Tibial artery (tissue), 4 donors: ENCODE measurements at regions not wholly inside any gene's neighbourhood (a gene's known extent, or its start where the extent isn't known, plus 50 kb on each side); places are given as distances from the start of the nearest gene placed in this dataset.

Experiments
- DNase-seq, 2 donors: peaks; one replicate each; pipeline ENCODE4 v3.0.0-alpha.2; 2019
- H3K27ac ChIP-seq, 2 donors: fragments of 200-600 bp; sonication (generic) in 1 of 2; 1 replicate in 1 of 2; 2 replicates in 1 of 2; pipeline ENCODE4 v1.5.1; 2018 to 2019; ENCODE audit warnings: mild to moderate bottlenecking in 1 of 2
- H3K27me3 ChIP-seq, 2 donors: fragments of 200-600 bp; sonication (generic) in 1 of 2; one replicate each; pipeline versions ENCODE4 v1.5.1 to v1.6.0; 2016 to 2019
- H3K36me3 ChIP-seq, 3 donors: fragments of 200-600 bp; sonication (generic) in 2 of 3; one replicate each; pipeline ENCODE4 v1.5.1; 2016 to 2019; ENCODE audit warnings: mild to moderate bottlenecking in 2 of 3
- H3K4me1 ChIP-seq, 4 donors: fragments of 200-600 bp; sonication (generic) in 2 of 4; 1 replicate in 3 of 4; 2 replicates in 1 of 4; pipeline ENCODE4 v1.5.1; 2016 to 2019
- H3K4me3 ChIP-seq, 2 donors: fragments of 200-600 bp; sonication (generic) in 1 of 2; 1 replicate in 1 of 2; 2 replicates in 1 of 2; pipeline ENCODE4 v1.5.1; 2018 to 2019; ENCODE audit warnings: mild to moderate bottlenecking in 2 of 2
- H3K9me3 ChIP-seq, 3 donors: fragments of 200-600 bp; sonication (generic) in 1 of 3; one replicate each; pipeline ENCODE4 v1.5.1; 2016 to 2019
- intact Hi-C: fragments of 100-400 bp; cut with DNase I; formaldehyde crosslinking; loops from one replicate; pipeline ENCODE4 v1.15.0; 2023; ENCODE audit warnings: low total_unique reads
- TF ChIP-seq, protein P1 (sequence below), 2 experiments: fragments of 200-600 bp in 1 of 2; fragments of 450-650 bp in 1 of 2; IDR thresholded peaks; one replicate each; pipeline ENCODE4 v1.5.1; 2017 to 2019; ENCODE audit warnings: antibody characterized with exemption in 2 of 2, mild to moderate bottlenecking in 1 of 2, moderate library complexity in 1 of 2

DNA sequence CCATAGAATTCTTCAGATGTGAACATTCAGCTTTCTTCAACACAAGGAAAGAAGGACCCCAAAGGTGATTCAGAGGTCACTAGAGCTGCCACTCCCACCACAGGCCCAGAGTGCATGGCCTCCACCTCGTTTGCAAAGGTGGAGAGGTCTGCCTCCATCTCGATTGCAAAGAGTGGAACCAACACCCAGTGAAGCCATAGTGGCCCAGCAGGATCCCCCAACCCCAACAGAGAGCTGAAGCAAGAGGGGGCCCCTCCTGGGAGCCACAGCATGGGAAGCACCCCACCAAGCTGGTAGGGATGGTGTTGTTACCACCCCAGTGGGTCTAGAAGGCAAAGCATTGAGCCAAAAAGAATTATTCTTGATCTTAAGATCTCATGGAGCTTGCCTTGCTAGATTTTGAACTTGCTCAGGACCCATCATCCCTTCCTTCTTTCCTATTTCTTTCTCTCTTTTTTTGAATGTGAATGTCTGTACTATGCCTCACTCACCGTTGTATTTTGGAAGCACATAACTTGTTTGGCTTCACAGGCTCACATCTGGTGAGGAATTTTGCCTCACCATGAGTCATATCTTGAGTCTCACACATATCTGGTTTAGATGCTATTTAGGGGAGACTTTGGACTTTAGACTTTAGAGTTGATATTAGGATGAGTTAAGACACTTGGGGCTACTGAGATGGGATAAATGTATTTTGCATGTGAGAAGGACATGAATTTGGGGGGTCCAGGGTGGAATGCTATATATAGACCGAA lies 119.2 kb downstream of the ANKRD60 start:
- Histone ChIP-seq H3K4me1 (peaks cover 5 to 27% (median 7%) of the 10 kb centered on the region in 4 donors), H3K27ac (peak overlapping the region in 1 of 2 donors; percentile 25), H3K4me3 (no peak overlapping the region), H3K36me3 (no peaks in the 10 kb centered on the region), H3K9me3 (no peaks in the 10 kb centered on the region), H3K27me3 (no peaks in the 10 kb centered on the region)
- DNase-seq: no peak
- TF ChIP-seq, protein P1, sequence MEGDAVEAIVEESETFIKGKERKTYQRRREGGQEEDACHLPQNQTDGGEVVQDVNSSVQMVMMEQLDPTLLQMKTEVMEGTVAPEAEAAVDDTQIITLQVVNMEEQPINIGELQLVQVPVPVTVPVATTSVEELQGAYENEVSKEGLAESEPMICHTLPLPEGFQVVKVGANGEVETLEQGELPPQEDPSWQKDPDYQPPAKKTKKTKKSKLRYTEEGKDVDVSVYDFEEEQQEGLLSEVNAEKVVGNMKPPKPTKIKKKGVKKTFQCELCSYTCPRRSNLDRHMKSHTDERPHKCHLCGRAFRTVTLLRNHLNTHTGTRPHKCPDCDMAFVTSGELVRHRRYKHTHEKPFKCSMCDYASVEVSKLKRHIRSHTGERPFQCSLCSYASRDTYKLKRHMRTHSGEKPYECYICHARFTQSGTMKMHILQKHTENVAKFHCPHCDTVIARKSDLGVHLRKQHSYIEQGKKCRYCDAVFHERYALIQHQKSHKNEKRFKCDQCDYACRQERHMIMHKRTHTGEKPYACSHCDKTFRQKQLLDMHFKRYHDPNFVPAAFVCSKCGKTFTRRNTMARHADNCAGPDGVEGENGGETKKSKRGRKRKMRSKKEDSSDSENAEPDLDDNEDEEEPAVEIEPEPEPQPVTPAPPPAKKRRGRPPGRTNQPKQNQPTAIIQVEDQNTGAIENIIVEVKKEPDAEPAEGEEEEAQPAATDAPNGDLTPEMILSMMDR (IDR thresholded peaks at IDR 0.05): no peak
- intact Hi-C loops: no loop called here

DNA sequence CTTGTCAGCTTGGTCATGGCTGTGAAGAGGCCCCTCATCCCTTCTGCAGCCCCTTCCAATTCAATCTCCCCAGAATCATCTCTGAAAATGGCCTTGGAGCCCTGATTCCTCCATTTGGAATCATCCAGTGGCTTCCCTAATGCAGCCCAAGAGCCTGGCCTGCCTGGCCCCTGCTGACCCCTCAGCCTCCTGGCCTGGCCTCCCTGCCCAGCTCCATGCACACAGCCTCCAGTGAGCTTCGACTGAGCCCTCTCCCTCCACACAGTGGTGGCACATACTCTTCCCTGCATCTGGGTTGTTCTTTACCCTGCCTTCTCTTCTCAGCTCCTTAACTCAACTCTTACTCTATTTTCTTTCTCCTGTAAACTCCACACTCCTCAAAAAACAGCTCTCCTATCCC lies 120.9 kb downstream of the ANKRD60 start:
- no peaks in the 10 kb centered on the region for H3K9me3 ChIP-seq
- H3K36me3 ChIP-seq: no peaks in the 10 kb centered on the region
- H3K27ac ChIP-seq: no peak overlapping the region
- H3K27me3 ChIP-seq: no peaks in the 10 kb centered on the region
- peaks cover 5 to 23% (median 6%) of the 10 kb centered on the region in 4 donors for H3K4me1 ChIP-seq
- intact Hi-C loops: no loop called here
- DNase-seq: no peak
- TF ChIP-seq, protein P1 (IDR thresholded peaks at IDR 0.05): no peak
- H3K4me3 ChIP-seq: no peak overlapping the region

DNA sequence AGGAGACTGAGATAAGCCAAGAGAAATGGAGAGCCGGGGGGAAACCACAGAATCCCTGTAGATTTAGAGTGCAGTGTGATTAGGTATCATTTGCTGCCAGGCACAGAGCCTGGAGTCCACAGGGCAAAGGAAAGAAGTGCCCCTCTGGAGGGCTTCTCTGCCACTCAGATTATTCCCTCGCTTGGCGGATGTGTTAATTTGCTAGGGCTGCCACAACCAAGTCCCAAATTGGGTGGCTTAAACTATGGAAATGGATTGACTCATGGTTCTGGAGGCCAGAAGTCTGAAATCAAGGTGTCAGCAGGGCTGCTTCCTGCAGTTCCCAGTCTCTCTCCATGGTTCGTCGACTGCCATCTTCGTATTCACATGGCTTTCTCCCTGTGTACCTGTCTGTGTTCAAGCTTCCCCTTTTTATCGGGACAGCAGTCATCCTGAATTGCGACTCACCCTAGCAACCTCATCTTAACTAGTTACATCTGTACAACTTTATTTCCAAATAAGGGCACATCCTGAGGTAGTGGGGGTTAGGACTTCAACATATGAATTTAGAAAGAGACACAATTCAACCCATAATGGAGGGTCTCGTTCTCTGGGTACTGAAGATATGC lies 122.2 kb downstream of the ANKRD60 start:
- Histone ChIP-seq H3K27ac (no peak overlapping the region), H3K4me1 (peaks cover 0 to 11% (median 2%) of the 10 kb centered on the region in 4 donors), H3K36me3 (no peaks in the 10 kb centered on the region), H3K4me3 (no peak overlapping the region), H3K27me3 (no peaks in the 10 kb centered on the region), H3K9me3 (no peaks in the 10 kb centered on the region)
- intact Hi-C loops: no loop called here
- TF ChIP-seq, protein P1 (IDR thresholded peaks at IDR 0.05): no peak
- DNase-seq: no peak

DNA sequence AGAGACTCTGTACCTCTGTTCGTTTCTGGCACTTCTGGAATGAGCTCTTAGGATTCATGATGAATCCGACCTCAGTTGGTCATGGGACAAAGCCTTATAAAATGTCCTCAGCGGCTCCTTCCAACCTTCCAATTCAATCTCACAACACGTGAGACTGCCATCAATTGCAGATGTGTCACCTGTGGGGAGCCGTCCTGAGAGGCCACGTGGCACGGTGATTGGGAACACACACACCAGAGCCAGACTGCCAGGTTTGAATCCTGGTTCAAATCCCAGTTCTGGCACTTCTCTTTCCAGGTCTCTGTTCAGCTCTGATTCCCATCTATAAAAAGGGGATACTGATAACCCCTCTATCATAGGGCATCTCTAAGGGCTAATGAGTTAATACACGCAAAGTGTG lies 124.5 kb downstream of the ANKRD60 start:
- H3K9me3 ChIP-seq: no peaks in the 10 kb centered on the region
- peaks cover 0 to under 1% (median 0%) of the 10 kb centered on the region in 4 donors for H3K4me1 ChIP-seq
- intact Hi-C loops: no loop called here
- no peak for DNase-seq
- TF ChIP-seq, protein P1 (IDR thresholded peaks at IDR 0.05): no peak
- no peak overlapping the region for H3K27ac ChIP-seq
- no peaks in the 10 kb centered on the region for H3K27me3 ChIP-seq
- H3K4me3 ChIP-seq: no peak overlapping the region
- H3K36me3 ChIP-seq: no peaks in the 10 kb centered on the region

DNA sequence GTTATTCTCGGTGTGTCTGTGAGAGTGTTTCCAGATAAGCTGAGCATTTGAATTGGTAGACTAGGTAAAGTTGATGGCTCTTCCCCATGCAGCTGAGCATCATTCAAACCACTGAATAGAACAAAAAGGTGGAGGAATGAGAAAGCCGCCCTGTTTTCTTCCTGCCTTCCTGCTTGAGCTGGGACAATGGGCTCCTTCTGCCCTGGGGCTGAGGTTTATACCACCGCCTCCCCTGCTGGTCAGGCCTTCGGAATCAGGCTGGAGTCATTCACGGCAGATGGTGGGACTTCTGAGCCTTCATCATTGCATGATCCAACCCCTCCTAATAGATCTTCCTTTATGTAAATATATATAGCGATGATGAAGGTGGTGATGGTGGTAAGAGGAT lies 124.9 kb downstream of the ANKRD60 start:
- no peaks in the 10 kb centered on the region for H3K36me3 ChIP-seq
- intact Hi-C loops: no loop called here
- H3K9me3 ChIP-seq: no peaks in the 10 kb centered on the region
- H3K4me1 ChIP-seq: no peaks in the 10 kb centered on the region
- TF ChIP-seq, protein P1 (IDR thresholded peaks at IDR 0.05): no peak
- no peak overlapping the region for H3K4me3 ChIP-seq
- H3K27ac ChIP-seq: no peak overlapping the region
- DNase-seq: no peak
- no peaks in the 10 kb centered on the region for H3K27me3 ChIP-seq
